ENCODE measurements at regions not wholly inside any gene's neighbourhood (a gene's known extent, or its start where the extent isn't known, plus 50 kb on each side); places are given as distances from the start of the nearest gene placed in this dataset.

GRCh38 chr14:65268594-65268993, 143.9 kb upstream of the FUT8 start:
- no peak for DNase-seq (ENCODE audit: extremely low read depth, low read depth)
- TF ChIP-seq CTCF (IDR thresholded peaks at IDR 0.05; ENCODE audit: low read depth, low read length, missing control alignments), result no peak
- no peak overlapping the region for H3K4me3 ChIP-seq (replicated peaks; ENCODE audit: low read depth, low read length)

- no peak for DNase-seq (ENCODE audit: extremely low read depth, low read depth)
- TF ChIP-seq CTCF (IDR thresholded peaks at IDR 0.05; ENCODE audit: low read depth, low read length, missing control alignments), result no peak
- H3K4me3 ChIP-seq (replicated peaks; ENCODE audit: low read depth, low read length), result no peak overlapping the region
Observed at GRCh38 chr14:65269732-65270131, 142.8 kb upstream of the FUT8 start.

DNA sequence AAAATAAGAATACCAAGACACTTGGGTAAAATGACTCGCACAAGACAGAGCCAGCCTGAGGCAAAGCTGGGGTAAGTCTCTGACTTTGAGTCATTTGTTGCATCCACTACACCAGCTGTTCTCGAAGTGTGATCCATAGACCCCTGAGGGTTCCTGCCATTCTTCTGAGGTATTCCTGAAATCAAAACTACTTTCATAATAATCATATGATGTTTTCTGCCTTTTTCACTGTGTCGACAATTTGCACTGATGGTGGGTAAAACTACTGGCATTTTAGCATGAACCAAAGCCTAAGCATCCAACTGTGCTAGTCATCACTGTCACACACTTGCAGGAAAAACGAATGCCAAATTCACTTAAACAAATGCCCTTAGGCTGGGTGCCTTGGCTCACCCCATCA, 135.5 kb upstream of the FUT8 start:
- TF ChIP-seq CTCF (IDR thresholded peaks at IDR 0.05; ENCODE audit: low read depth, low read length, missing control alignments), result no peak
- no peak overlapping the region for H3K4me3 ChIP-seq (replicated peaks; ENCODE audit: low read depth, low read length)
- no peak for DNase-seq (ENCODE audit: extremely low read depth, low read depth)

DNA sequence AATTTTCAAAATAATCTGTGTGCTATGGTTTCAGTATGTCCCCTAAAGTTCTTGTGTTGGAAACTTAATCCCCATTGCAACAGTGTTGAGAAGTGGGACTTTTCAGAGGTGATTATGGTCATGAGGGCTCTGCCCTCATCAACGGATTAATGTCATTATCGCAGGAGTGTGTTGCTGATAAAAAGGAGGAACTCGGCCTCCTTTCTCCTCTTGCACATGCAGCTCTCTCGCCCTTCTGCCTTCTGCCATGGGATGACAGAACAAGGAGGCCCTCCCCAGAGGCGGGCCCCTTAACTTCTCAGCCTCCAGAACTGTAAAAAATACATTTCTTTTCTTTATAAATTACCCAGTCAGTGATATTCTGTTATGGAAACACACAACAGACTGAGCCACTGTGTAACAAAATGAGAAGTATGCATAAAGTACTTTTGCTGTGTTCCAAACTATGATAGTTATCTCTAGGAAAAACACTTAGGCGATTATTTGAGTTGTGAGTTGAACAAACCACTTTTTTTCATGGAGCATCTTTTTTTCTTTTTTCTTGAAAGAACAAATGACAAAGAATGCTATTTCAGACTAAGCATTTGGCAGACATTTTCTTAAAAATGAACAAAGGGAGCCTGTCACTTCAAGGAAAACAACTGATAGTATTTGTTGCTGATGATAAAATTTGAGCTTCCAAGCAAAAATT, 134.8 kb upstream of the FUT8 start:
- no peak for DNase-seq (ENCODE audit: extremely low read depth, low read depth)
- no peak for TF ChIP-seq CTCF (IDR thresholded peaks at IDR 0.05; ENCODE audit: low read depth, low read length, missing control alignments)
- no peak overlapping the region for H3K4me3 ChIP-seq (replicated peaks; ENCODE audit: low read depth, low read length)

DNA sequence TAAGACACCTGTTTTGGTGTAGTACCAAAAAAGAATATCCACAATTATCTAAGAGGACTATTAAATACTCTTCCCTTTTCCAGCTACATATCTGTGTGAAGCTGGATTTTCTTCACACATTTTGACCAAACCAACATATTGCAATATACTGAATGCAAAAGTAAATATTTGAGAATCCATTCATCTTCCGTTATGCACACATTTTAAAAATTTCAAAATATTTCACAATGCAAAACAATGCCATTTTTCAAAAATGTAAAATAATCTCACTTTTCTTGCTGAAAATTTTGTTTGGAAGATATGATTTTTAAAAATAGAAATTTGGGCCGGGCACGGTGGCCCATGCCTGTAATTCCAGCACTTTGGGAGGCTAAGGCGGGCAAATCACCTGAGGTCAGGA, 133.9 kb upstream of the FUT8 start:
- no peak overlapping the region for H3K4me3 ChIP-seq (replicated peaks; ENCODE audit: low read depth, low read length)
- no peak for DNase-seq (ENCODE audit: extremely low read depth, low read depth)
- no peak for TF ChIP-seq CTCF (IDR thresholded peaks at IDR 0.05; ENCODE audit: low read depth, low read length, missing control alignments)

DNA sequence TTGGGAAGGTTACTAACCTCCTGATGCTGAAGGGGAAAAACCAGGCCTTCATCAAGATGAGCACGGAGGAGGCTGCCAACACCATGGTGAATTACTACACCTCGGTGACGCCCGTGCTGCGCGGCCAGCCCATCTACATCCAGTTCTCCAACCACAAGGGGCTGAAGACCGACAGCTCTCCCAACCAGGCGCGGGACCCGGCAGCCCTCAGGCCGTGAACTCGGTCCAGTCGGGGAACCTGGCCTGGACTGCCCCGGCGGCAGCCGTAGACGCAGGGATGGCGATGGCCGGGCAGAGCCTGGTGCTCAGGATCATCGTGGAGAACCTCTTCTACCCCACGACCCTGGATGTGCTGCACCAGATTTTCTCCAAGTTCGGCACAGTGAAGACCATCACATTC, 133.0 kb upstream of the FUT8 start:
- DNase-seq (ENCODE audit: extremely low read depth, low read depth), result no peak
- H3K4me3 ChIP-seq (replicated peaks; ENCODE audit: low read depth, low read length), result no peak overlapping the region
- TF ChIP-seq CTCF (IDR thresholded peaks at IDR 0.05; ENCODE audit: low read depth, low read length, missing control alignments), result no peak

- TF ChIP-seq CTCF (IDR thresholded peaks at IDR 0.05; ENCODE audit: low read depth, low read length, missing control alignments), result no peak
- DNase-seq (ENCODE audit: extremely low read depth, low read depth), result no peak
Observed at GRCh38 chr14:65279958-65280357, 132.6 kb upstream of the FUT8 start.

More at GRCh38 chr14:65279958-65280357, 132.6 kb upstream of the FUT8 start:
- H3K4me3 ChIP-seq (replicated peaks; ENCODE audit: low read depth, low read length), result no peak overlapping the region

Measured in HFF-Myc (cell line).